ENCODE measurements at regions not wholly inside any gene's neighbourhood (a gene's known extent, or its start where the extent isn't known, plus 50 kb on each side); places are given as distances from the start of the nearest gene placed in this dataset.

DNA sequence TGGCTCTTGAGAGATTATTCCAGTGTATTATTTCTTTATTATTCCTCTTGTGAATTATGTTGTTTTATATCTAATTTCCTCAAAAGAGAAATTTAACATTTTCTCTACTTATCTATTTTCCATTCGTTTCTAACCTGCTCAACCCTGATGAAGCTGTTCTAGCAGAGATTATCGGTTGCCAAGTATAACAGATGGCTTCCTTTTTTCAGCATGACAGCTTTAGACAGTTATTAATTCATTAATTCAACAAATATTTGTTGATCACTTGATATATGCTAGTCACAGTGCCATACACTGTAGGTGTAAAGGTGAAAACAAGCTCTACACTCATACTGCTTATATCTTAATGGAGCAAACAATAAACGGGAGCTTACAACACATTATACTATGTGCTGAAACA lies 137.9 kb upstream of the UBE2E3 start:
- Mint-ChIP-seq H3K9me3 (ENCODE audit: unreplicated experiment) (no peaks in the 10 kb centered on the region), H3K4me3 (ENCODE audit: unreplicated experiment) (no peak overlapping the region), H3K36me3 (ENCODE audit: unreplicated experiment) (no peaks in the 10 kb centered on the region), H3K27me3 (ENCODE audit: unreplicated experiment) (no peaks in the 10 kb centered on the region), H3K4me1 (ENCODE audit: unreplicated experiment) (peaks cover 7% of the 10 kb centered on the region), H3K27ac (ENCODE audit: unreplicated experiment) (no peak overlapping the region)
- DNase-seq (ENCODE audit: extremely low spot score, unreplicated experiment): no peak
- TF ChIP-seq, protein P1, sequence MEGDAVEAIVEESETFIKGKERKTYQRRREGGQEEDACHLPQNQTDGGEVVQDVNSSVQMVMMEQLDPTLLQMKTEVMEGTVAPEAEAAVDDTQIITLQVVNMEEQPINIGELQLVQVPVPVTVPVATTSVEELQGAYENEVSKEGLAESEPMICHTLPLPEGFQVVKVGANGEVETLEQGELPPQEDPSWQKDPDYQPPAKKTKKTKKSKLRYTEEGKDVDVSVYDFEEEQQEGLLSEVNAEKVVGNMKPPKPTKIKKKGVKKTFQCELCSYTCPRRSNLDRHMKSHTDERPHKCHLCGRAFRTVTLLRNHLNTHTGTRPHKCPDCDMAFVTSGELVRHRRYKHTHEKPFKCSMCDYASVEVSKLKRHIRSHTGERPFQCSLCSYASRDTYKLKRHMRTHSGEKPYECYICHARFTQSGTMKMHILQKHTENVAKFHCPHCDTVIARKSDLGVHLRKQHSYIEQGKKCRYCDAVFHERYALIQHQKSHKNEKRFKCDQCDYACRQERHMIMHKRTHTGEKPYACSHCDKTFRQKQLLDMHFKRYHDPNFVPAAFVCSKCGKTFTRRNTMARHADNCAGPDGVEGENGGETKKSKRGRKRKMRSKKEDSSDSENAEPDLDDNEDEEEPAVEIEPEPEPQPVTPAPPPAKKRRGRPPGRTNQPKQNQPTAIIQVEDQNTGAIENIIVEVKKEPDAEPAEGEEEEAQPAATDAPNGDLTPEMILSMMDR (IDR thresholded peaks at IDR 0.05): no peak

DNA sequence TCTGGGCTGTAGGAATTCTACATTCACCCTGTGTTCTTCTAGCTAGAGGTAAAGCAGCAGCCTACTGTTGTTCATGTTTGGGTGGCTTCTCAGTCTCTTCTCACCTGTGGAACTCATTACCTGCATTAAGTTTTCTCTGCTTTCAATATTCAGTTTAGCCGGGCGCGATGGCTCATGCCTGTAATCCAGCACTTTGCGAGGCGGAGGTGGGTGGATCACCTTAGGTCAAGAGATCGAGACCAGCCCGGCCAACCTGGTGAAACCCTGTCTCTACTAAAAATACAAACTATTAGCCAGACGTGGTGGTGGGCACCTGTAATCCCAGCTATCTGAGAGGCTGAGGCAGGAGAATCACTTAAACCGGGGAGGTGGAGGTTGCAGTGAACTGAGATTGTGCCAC lies 139.8 kb upstream of the UBE2E3 start:
- no peak overlapping the region for H3K27ac Mint-ChIP-seq (ENCODE audit: unreplicated experiment)
- H3K4me1 Mint-ChIP-seq (ENCODE audit: unreplicated experiment): peaks cover 7% of the 10 kb centered on the region
- H3K9me3 Mint-ChIP-seq (ENCODE audit: unreplicated experiment): no peaks in the 10 kb centered on the region
- DNase-seq (ENCODE audit: extremely low spot score, unreplicated experiment): no peak
- no peaks in the 10 kb centered on the region for H3K27me3 Mint-ChIP-seq (ENCODE audit: unreplicated experiment)
- no peak overlapping the region for H3K4me3 Mint-ChIP-seq (ENCODE audit: unreplicated experiment)
- TF ChIP-seq, protein P1 (IDR thresholded peaks at IDR 0.05): no peak
- H3K36me3 Mint-ChIP-seq (ENCODE audit: unreplicated experiment): no peaks in the 10 kb centered on the region

DNA sequence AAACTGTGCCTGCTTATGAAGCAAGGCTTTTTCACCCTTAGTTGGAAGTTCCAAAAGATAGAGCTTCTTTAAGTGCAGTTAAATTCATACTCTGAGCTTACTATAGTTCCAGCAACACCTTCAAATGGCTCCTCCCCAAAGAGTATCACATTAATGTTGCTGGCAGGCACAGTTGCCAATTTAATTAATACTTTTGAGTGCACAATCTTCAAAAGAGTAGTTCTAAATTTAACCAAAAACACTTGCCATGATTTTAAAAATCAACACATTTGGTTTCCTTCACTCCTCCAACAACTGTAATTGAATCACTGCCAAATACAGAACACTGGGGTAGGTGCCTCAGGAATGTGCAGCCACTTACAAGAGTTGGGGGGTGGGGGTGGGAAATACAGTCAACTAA lies 150.6 kb upstream of the UBE2E3 start:
- Mint-ChIP-seq H3K9me3 (ENCODE audit: unreplicated experiment) (peaks cover 7% of the 10 kb centered on the region), H3K27me3 (ENCODE audit: unreplicated experiment) (no peaks in the 10 kb centered on the region), H3K36me3 (ENCODE audit: unreplicated experiment) (no peaks in the 10 kb centered on the region), H3K4me1 (ENCODE audit: unreplicated experiment) (peaks cover 2% of the 10 kb centered on the region), H3K4me3 (ENCODE audit: unreplicated experiment) (no peak overlapping the region), H3K27ac (ENCODE audit: unreplicated experiment) (no peak overlapping the region)
- TF ChIP-seq, protein P1 (IDR thresholded peaks at IDR 0.05): no peak
- no peak for DNase-seq (ENCODE audit: extremely low spot score, unreplicated experiment)

DNA sequence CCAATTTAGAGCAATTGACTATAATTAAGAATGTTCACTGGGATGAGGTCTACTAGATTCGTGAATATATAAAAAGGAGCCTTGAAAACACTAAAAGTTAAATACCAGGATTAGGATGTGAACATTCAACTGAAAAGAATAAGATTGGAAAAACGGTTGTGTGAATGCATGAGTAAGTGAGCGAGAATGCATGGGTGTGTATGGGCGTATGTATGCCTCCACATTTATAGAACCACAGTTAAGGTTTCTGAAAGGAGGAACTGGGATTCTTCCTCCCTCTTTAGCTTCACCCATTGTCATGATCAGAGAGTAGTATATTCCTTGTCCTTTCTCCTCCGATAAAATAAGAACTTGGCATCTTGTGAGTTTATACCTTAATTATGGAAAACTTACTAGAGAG lies 151.1 kb upstream of the UBE2E3 start:
- Mint-ChIP-seq H3K36me3 (ENCODE audit: unreplicated experiment) (no peaks in the 10 kb centered on the region), H3K27me3 (ENCODE audit: unreplicated experiment) (no peaks in the 10 kb centered on the region), H3K4me1 (ENCODE audit: unreplicated experiment) (peaks cover 3% of the 10 kb centered on the region), H3K9me3 (ENCODE audit: unreplicated experiment) (peaks cover 7% of the 10 kb centered on the region), H3K4me3 (ENCODE audit: unreplicated experiment) (no peak overlapping the region), H3K27ac (ENCODE audit: unreplicated experiment) (no peak overlapping the region)
- no peak for DNase-seq (ENCODE audit: extremely low spot score, unreplicated experiment)
- TF ChIP-seq, protein P1 (IDR thresholded peaks at IDR 0.05): no peak

DNA sequence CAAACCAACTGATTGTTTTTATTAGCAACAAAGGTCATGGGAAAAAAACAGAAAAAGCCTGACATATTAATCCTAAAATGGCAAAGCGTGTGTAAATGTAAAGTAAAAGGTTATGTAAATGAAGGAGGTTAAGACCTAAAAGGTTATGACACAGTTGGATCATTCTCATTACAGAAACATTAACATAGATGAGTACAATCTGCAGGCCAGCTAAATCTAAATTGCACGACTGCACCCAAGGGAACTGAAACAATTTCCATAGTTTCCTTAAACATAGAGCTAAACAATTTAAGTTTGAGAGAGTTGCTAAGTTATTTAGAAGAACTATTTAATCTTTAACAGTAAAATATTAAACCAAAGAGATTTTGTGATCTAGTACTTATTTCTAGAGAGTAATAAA lies 151.6 kb upstream of the UBE2E3 start:
- DNase-seq (ENCODE audit: extremely low spot score, unreplicated experiment): no peak
- H3K27me3 Mint-ChIP-seq (ENCODE audit: unreplicated experiment): no peaks in the 10 kb centered on the region
- no peak overlapping the region for H3K27ac Mint-ChIP-seq (ENCODE audit: unreplicated experiment)
- TF ChIP-seq, protein P1 (IDR thresholded peaks at IDR 0.05): no peak
- no peaks in the 10 kb centered on the region for H3K36me3 Mint-ChIP-seq (ENCODE audit: unreplicated experiment)
- peaks cover 7% of the 10 kb centered on the region for H3K9me3 Mint-ChIP-seq (ENCODE audit: unreplicated experiment)
- peaks cover 7% of the 10 kb centered on the region for H3K4me1 Mint-ChIP-seq (ENCODE audit: unreplicated experiment)
- H3K4me3 Mint-ChIP-seq (ENCODE audit: unreplicated experiment): no peak overlapping the region

Data from osteocyte (in vitro differentiated cells).